B cell (primary cell): ENCODE measurements at regions not wholly inside any gene's neighbourhood (a gene's known extent, or its start where the extent isn't known, plus 50 kb on each side); places are given as distances from the start of the nearest gene placed in this dataset.

Source experiments
- ATAC-seq: fragments of 200-7000 bp; cut with Tn5 transposase; one replicate; pipeline ENCODE4 v1.10.0; 2021; ENCODE audit warnings: low read depth, mild to moderate bottlenecking, moderate number of reproducible peaks, moderate library complexity
- CTCF ChIA-PET: fragments of 350-600 bp; sonication (Branson Sonifier 250); formaldehyde crosslinking; loops from one replicate; lab custom pipeline; 2021; ENCODE audit warnings: antibody characterized with exemption, inconsistent platforms; lab: Charles Lee
- POLR2A ChIA-PET: fragments of 350-600 bp; sonication (Branson Sonifier 250); formaldehyde crosslinking; loops from one replicate; lab custom pipeline; 2021; ENCODE audit warnings: antibody characterized with exemption; lab: Charles Lee
- DNase-seq: peaks from one replicate; pipeline ENCODE4 v3.0.0; 2013
- H2AFZ ChIP-seq: 2 replicates; pipeline ENCODE4 v1.6.1; 2012; ENCODE audit warnings: mild to moderate bottlenecking, low read depth, low read length; ENCODE audit not compliant: insufficient read depth, poor library complexity, severe bottlenecking
- H3K27ac ChIP-seq, 2 donors: 1 replicate in 1 of 2; 2 replicates in 1 of 2; pipeline ENCODE4 v1.5.1; 2012 to 2013; ENCODE audit warnings: low read length in 2 of 2, mild to moderate bottlenecking in 2 of 2, moderate library complexity in 1 of 2
- H3K27me3 ChIP-seq, 4 experiments: fragments of 200-600 bp in 1 of 4; sonication (generic) in 1 of 4; replicated peaks in 1 of 4; 1 replicate in 2 of 4; 2 replicates in 2 of 4; pipeline versions ENCODE4 v1.6.1 to v1.7.0; 2013 to 2016; ENCODE audit warnings: low read length in 3 of 4, mild to moderate bottlenecking in 2 of 4, mixed read lengths in 1 of 4, moderate library complexity in 1 of 4; ENCODE audit not compliant: insufficient read depth in 4 of 4, control insufficient read depth in 3 of 4; ENCODE audit errors: control extremely low read depth in 1 of 4
- H3K36me3 ChIP-seq, 2 experiments: replicated peaks in 1 of 2; 1 replicate in 1 of 2; 2 replicates in 1 of 2; pipeline versions ENCODE4 v1.6.1 to v1.7.1; 2013; ENCODE audit warnings: low read length in 1 of 2; ENCODE audit not compliant: insufficient read depth in 2 of 2, control insufficient read depth in 1 of 2; ENCODE audit errors: control extremely low read depth in 1 of 2, extremely low read depth in 1 of 2
- H3K4me1 ChIP-seq, 2 donors: fragments of 200-600 bp in 1 of 2; sonication (generic) in 1 of 2; 1 replicate in 1 of 2; 2 replicates in 1 of 2; pipeline versions ENCODE4 v1.5.1 to v1.6.1; 2013 to 2017; ENCODE audit warnings: low read length in 2 of 2; ENCODE audit not compliant: control insufficient read depth in 2 of 2, insufficient read depth in 2 of 2
- H3K4me2 ChIP-seq: replicated peaks from 2 replicates; pipeline ENCODE3; 2012; ENCODE audit warnings: mild to moderate bottlenecking, low read depth, low read length; ENCODE audit not compliant: poor library complexity, severe bottlenecking
- H3K4me3 ChIP-seq, 5 experiments: fragments of 200-600 bp in 1 of 5; sonication (generic) in 1 of 5; 1 replicate in 3 of 5; 2 replicates in 2 of 5; pipeline versions ENCODE4 v1.5.1 to v1.7.0; 2011 to 2016; ENCODE audit warnings: low read length in 4 of 5, mild to moderate bottlenecking in 4 of 5, low read depth in 2 of 5, control low read depth in 1 of 5, moderate library complexity in 1 of 5; ENCODE audit not compliant: insufficient read depth in 1 of 5; ENCODE audit errors: control extremely low read depth in 1 of 5, extremely low read depth in 1 of 5
- H3K79me2 ChIP-seq: fragments of 200-600 bp; sonication (generic); one replicate; pipeline ENCODE4 v1.6.0; 2016; ENCODE audit warnings: low read length; ENCODE audit not compliant: control insufficient read depth, insufficient read depth
- H3K9ac ChIP-seq: fragments of 200-600 bp; sonication (generic); 2 replicates; pipeline ENCODE4 v1.6.1; 2017; ENCODE audit warnings: mild to moderate bottlenecking, low read length, moderate library complexity
- H3K9me3 ChIP-seq, 3 donors: one replicate each; pipeline versions ENCODE4 v1.6.1 to v1.7.1; 2013; ENCODE audit warnings: low read length in 2 of 3; ENCODE audit not compliant: control insufficient read depth in 2 of 3, insufficient read depth in 1 of 3; ENCODE audit errors: control extremely low read depth in 1 of 3
- H4K20me1 ChIP-seq: 2 replicates; pipeline ENCODE4 v1.6.0; 2012; ENCODE audit warnings: mild to moderate bottlenecking, low read length; ENCODE audit not compliant: insufficient read depth, control insufficient read depth, poor library complexity, severe bottlenecking
- H3K27ac Mint-ChIP-seq: one replicate; pipeline ENCODE4 v1.8.0; 2021; ENCODE audit warnings: mixed read lengths
- H3K27me3 Mint-ChIP-seq: one replicate; pipeline ENCODE4 v1.8.0; 2021; ENCODE audit warnings: mixed read lengths
- H3K4me1 Mint-ChIP-seq: one replicate; pipeline ENCODE4 v1.8.0; 2021; ENCODE audit warnings: mixed read lengths
- H3K4me3 Mint-ChIP-seq: one replicate; pipeline ENCODE4 v1.8.0; 2021; ENCODE audit warnings: mixed read lengths
- H3K9me3 Mint-ChIP-seq: one replicate; pipeline ENCODE4 v1.8.0; 2022; ENCODE audit warnings: mixed read lengths; ENCODE audit not compliant: insufficient read depth
- CTCF ChIP-seq: fragments of 200-600 bp; IDR thresholded peaks from one replicate; pipeline ENCODE4 v1.8.0; 2022; ENCODE audit warnings: antibody characterized with exemption, mild to moderate bottlenecking
- EZH2 ChIP-seq: IDR thresholded peaks from 2 replicates; pipeline ENCODE4 v1.6.1; 2012; ENCODE audit warnings: borderline replicate concordance, low read depth, mild to moderate bottlenecking, moderate library complexity, low read length; ENCODE audit not compliant: insufficient read depth, poor library complexity, severe bottlenecking
- WGBS: methylation state at CpG from one replicate; pipeline ENCODE4 v1.1.5; 2013; ENCODE audit warnings: missing lambda C conversion rate; ENCODE audit not compliant: insufficient coverage; 5-methylcytosine and 5-hydroxymethylcytosine counted together
- intact Hi-C: fragments of 100-400 bp; cut with micrococcal nuclease; formaldehyde crosslinking; loops from one replicate; pipeline ENCODE4 v1.10.0; 2022

GRCh38 chr1:245031041-245031440 lies 123.7 kb upstream of the KIF26B start:
- no peaks in the 10 kb centered on the region for H3K79me2 ChIP-seq
- H3K4me1 Mint-ChIP-seq: no peaks in the 10 kb centered on the region
- no peak overlapping the region for H3K4me3 ChIP-seq
- no peak for DNase-seq
- no peak for TF ChIP-seq CTCF
- TF ChIP-seq EZH2: no peak
- H3K4me1 ChIP-seq: no peaks in the 10 kb centered on the region
- intact Hi-C loops: no loop called here
- no peak overlapping the region for H2AFZ ChIP-seq
- no peak for ATAC-seq
- no peak overlapping the region for H3K9ac ChIP-seq
- H3K4me2 ChIP-seq: no peak overlapping the region
- no peaks in the 10 kb centered on the region for H4K20me1 ChIP-seq
- no peaks in the 10 kb centered on the region for H3K27me3 Mint-ChIP-seq
- H3K27ac Mint-ChIP-seq: no peak overlapping the region
- POLR2A ChIA-PET: no interaction called here
- no peaks in the 10 kb centered on the region for H3K9me3 Mint-ChIP-seq
- no peaks in the 10 kb centered on the region for H3K9me3 ChIP-seq
- no peak overlapping the region for H3K27ac ChIP-seq
- H3K27me3 ChIP-seq: no peaks in the 10 kb centered on the region
- no peak overlapping the region for H3K4me3 Mint-ChIP-seq
- H3K36me3 ChIP-seq: no peaks in the 10 kb centered on the region
- WGBS: no CpG with 5 or more reads among the region's 3 CpGs
- CTCF ChIA-PET: interaction anchor here (0.5 to 3.9 kb wide), 3 partner anchors 12 to 237 kb away, joined by 3 to 23 read pairs (median 4); no protein-coding TSS in a partner anchor

GRCh38 chr1:245026247-245026646 lies 128.5 kb upstream of the KIF26B start:
- CTCF ChIA-PET: no interaction called here
- intact Hi-C loops: no loop called here
- H3K27me3 ChIP-seq: no peaks in the 10 kb centered on the region

More at GRCh38 chr1:245026247-245026646, 128.5 kb upstream of the KIF26B start:
- Mint-ChIP-seq H3K27ac (no peak overlapping the region), H3K4me3 (no peak overlapping the region), H3K9me3 (no peaks in the 10 kb centered on the region), H3K27me3 (no peaks in the 10 kb centered on the region), H3K4me1 (no peaks in the 10 kb centered on the region)
- H3K9me3 ChIP-seq: no peaks in the 10 kb centered on the region
- no peak overlapping the region for H3K9ac ChIP-seq
- no peak for TF ChIP-seq EZH2
- TF ChIP-seq CTCF: no peak
- no peak overlapping the region for H2AFZ ChIP-seq
- ATAC-seq: no peak
- no CpG with 5 or more reads among the region's 3 CpGs for WGBS
- H3K79me2 ChIP-seq: no peaks in the 10 kb centered on the region
- H3K4me1 ChIP-seq: no peaks in the 10 kb centered on the region
- no peak overlapping the region for H3K27ac ChIP-seq
- no peak overlapping the region for H3K4me3 ChIP-seq
- H3K4me2 ChIP-seq: no peak overlapping the region
- no peak for DNase-seq
- POLR2A ChIA-PET: no interaction called here
- no peaks in the 10 kb centered on the region for H3K36me3 ChIP-seq
- no peaks in the 10 kb centered on the region for H4K20me1 ChIP-seq
